Endothelial cell (in vitro differentiated cells): ENCODE measurements at regions not wholly inside any gene's neighbourhood (a gene's known extent, or its start where the extent isn't known, plus 50 kb on each side); places are given as distances from the start of the nearest gene placed in this dataset.

Experiments
- DNase-seq: peaks from one replicate; pipeline ENCODE4 v3.0.0; 2021; ENCODE audit warnings: low spot score
- H3K27ac Mint-ChIP-seq: one replicate; pipeline ENCODE4 v1.8.0; 2021; ENCODE audit warnings: mixed read lengths, inconsistent platforms; ENCODE audit not compliant: unreplicated experiment
- H3K27me3 Mint-ChIP-seq: one replicate; pipeline ENCODE4 v1.8.0; 2021; ENCODE audit warnings: mild to moderate bottlenecking, moderate library complexity, mixed read lengths, inconsistent platforms; ENCODE audit not compliant: unreplicated experiment
- H3K36me3 Mint-ChIP-seq: one replicate; pipeline ENCODE4 v1.8.0; 2021; ENCODE audit warnings: mild to moderate bottlenecking, low read depth, mixed read lengths, inconsistent platforms; ENCODE audit not compliant: unreplicated experiment
- H3K4me1 Mint-ChIP-seq: one replicate; pipeline ENCODE4 v1.8.0; 2021; ENCODE audit warnings: mild to moderate bottlenecking, mixed read lengths, inconsistent platforms; ENCODE audit not compliant: unreplicated experiment
- H3K4me3 Mint-ChIP-seq: one replicate; pipeline ENCODE4 v1.8.0; 2021; ENCODE audit warnings: mild to moderate bottlenecking, mixed read lengths, inconsistent platforms; ENCODE audit not compliant: unreplicated experiment
- H3K9me3 Mint-ChIP-seq: one replicate; pipeline ENCODE4 v1.8.0; 2021; ENCODE audit warnings: mixed read lengths, inconsistent platforms; ENCODE audit not compliant: unreplicated experiment
- CTCF ChIP-seq: fragments of 200-600 bp; sonication (generic); IDR thresholded peaks from one replicate; pipeline ENCODE4 v1.5.0; 2021; ENCODE audit warnings: antibody characterized with exemption; ENCODE audit not compliant: unreplicated experiment

- DNase-seq, result no peak
- no peaks in the 10 kb centered on the region for H3K4me1 Mint-ChIP-seq
- H3K36me3 Mint-ChIP-seq, result no peaks in the 10 kb centered on the region
- no peak overlapping the region for H3K4me3 Mint-ChIP-seq
- H3K27me3 Mint-ChIP-seq, result no peaks in the 10 kb centered on the region
- H3K9me3 Mint-ChIP-seq, result no peaks in the 10 kb centered on the region
- no peak for TF ChIP-seq CTCF
- no peak overlapping the region for H3K27ac Mint-ChIP-seq
These were observed 489.4 kb upstream of the MAGEB18 start for GRCh38 chrX:25648790-25649189.

- Mint-ChIP-seq H3K4me3 (no peak overlapping the region), H3K4me1 (no peaks in the 10 kb centered on the region), H3K36me3 (no peaks in the 10 kb centered on the region), H3K27ac (no peak overlapping the region), H3K27me3 (no peaks in the 10 kb centered on the region), H3K9me3 (no peaks in the 10 kb centered on the region)
- no peak for DNase-seq
- no peak for TF ChIP-seq CTCF
These were observed 487.8 kb upstream of the MAGEB18 start for GRCh38 chrX:25650216-25650820.

GRCh38 chrX:25659317-25659716 is 478.8 kb upstream of the MAGEB18 start:
- Mint-ChIP-seq H3K4me1 (no peaks in the 10 kb centered on the region), H3K27me3 (no peaks in the 10 kb centered on the region), H3K27ac (no peak overlapping the region), H3K4me3 (no peak overlapping the region), H3K36me3 (no peaks in the 10 kb centered on the region), H3K9me3 (no peaks in the 10 kb centered on the region)
- no peak for DNase-seq
- no peak for TF ChIP-seq CTCF

- no peak for DNase-seq
- Mint-ChIP-seq H3K4me3 (no peak overlapping the region), H3K36me3 (no peaks in the 10 kb centered on the region), H3K27ac (no peak overlapping the region), H3K9me3 (no peaks in the 10 kb centered on the region), H3K4me1 (no peaks in the 10 kb centered on the region), H3K27me3 (no peaks in the 10 kb centered on the region)
- TF ChIP-seq CTCF, result no peak
These were observed 474.4 kb upstream of the MAGEB18 start for GRCh38 chrX:25663701-25664100.

- H3K9me3 Mint-ChIP-seq, result no peaks in the 10 kb centered on the region
- H3K36me3 Mint-ChIP-seq, result no peaks in the 10 kb centered on the region
- no peaks in the 10 kb centered on the region for H3K27me3 Mint-ChIP-seq
- no peaks in the 10 kb centered on the region for H3K4me1 Mint-ChIP-seq
- no peak overlapping the region for H3K27ac Mint-ChIP-seq
- H3K4me3 Mint-ChIP-seq, result no peak overlapping the region
- DNase-seq, result no peak
- no peak for TF ChIP-seq CTCF
These were observed 472.7 kb upstream of the MAGEB18 start for GRCh38 chrX:25665431-25665830.
